WTC11 (cell line): ENCODE measurements at regions not wholly inside any gene's neighbourhood (a gene's known extent, or its start where the extent isn't known, plus 50 kb on each side); places are given as distances from the start of the nearest gene placed in this dataset.

Source experiments
- ATAC-seq: fragments of 200-7000 bp; cut with Tn5 transposase; 2 replicates; pipeline ENCODE4 v1.10.0; 2021; ENCODE audit warnings: mild to moderate bottlenecking, moderate library complexity
- CTCF ChIA-PET: fragments of 300-600 bp; sonication (Branson Sonifier 250); formaldehyde crosslinking; loops from one replicate; lab custom pipeline; 2021; ENCODE audit warnings: antibody characterized with exemption; lab: Charles Lee
- POLR2A ChIA-PET: fragments of 350-600 bp; sonication (Branson Sonifier 250); formaldehyde crosslinking; loops from one replicate; lab custom pipeline; 2021; ENCODE audit warnings: antibody characterized with exemption; lab: Charles Lee
- DNase-seq: peaks from one replicate; pipeline ENCODE4 v3.0.0; 2021; ENCODE audit warnings: low spot score
- H3K27ac Mint-ChIP-seq: 2 replicates; pipeline ENCODE4 v1.8.0; 2021; ENCODE audit warnings: mixed read lengths
- H3K27me3 Mint-ChIP-seq: 2 replicates; pipeline ENCODE4 v1.8.0; 2021; ENCODE audit warnings: low read depth, mild to moderate bottlenecking, moderate library complexity, mixed read lengths
- H3K36me3 Mint-ChIP-seq: 2 replicates; pipeline ENCODE4 v1.8.0; 2021; ENCODE audit warnings: mixed read lengths
- H3K4me1 Mint-ChIP-seq: 2 replicates; pipeline ENCODE4 v1.8.0; 2022; ENCODE audit warnings: mixed read lengths
- H3K4me3 Mint-ChIP-seq: 2 replicates; pipeline ENCODE4 v1.8.0; 2021; ENCODE audit warnings: mild to moderate bottlenecking, moderate library complexity, mixed read lengths
- H3K9me3 Mint-ChIP-seq: 2 replicates; pipeline ENCODE4 v1.8.0; 2021; ENCODE audit warnings: mixed read lengths
- CBFB ChIP-seq: sonication (generic); formaldehyde crosslinking; IDR thresholded peaks from 2 replicates; pipeline ENCODE4 v1.8.1; 2022; ENCODE audit warnings: mild to moderate bottlenecking, low read depth, missing genetic modification reagents
- HMGA2 ChIP-seq: fragments of 250-450 bp; sonication (Bioruptor Pico); IDR thresholded peaks from 2 replicates; pipeline ENCODE4 v1.4.0; 2021; ENCODE audit warnings: mild to moderate bottlenecking, moderate library complexity
- HMGXB4 ChIP-seq: sonication (generic); formaldehyde crosslinking; IDR thresholded peaks from 2 replicates; pipeline ENCODE4 v1.8.1; 2023; ENCODE audit warnings: mild to moderate bottlenecking, moderate library complexity, missing genetic modification reagents
- JUN ChIP-seq: sonication (generic); formaldehyde crosslinking; IDR thresholded peaks from 2 replicates; pipeline ENCODE4 v1.8.0; 2023; ENCODE audit warnings: mild to moderate bottlenecking, missing genetic modification reagents
- MXD4 ChIP-seq: fragments of 250-450 bp; sonication (Bioruptor Pico); IDR thresholded peaks from 2 replicates; pipeline ENCODE4 v1.8.0; 2021; ENCODE audit warnings: mild to moderate bottlenecking, moderate library complexity, borderline replicate concordance
- NFATC4 ChIP-seq: fragments of 250-450 bp; sonication (Bioruptor Pico); IDR thresholded peaks from 2 replicates; pipeline ENCODE4 v1.9.0; 2021; ENCODE audit warnings: mild to moderate bottlenecking
- NR1H2 ChIP-seq: sonication (generic); formaldehyde crosslinking; IDR thresholded peaks from 2 replicates; pipeline ENCODE4 v1.9.0; 2021; ENCODE audit warnings: mild to moderate bottlenecking, moderate library complexity, missing genetic modification reagents
- SP1 ChIP-seq: sonication (generic); formaldehyde crosslinking; conservative IDR thresholded peaks from 2 replicates; pipeline ENCODE4 v1.8.1; 2022; ENCODE audit warnings: missing genetic modification reagents
- ZBTB21 ChIP-seq: sonication (generic); formaldehyde crosslinking; IDR thresholded peaks from 2 replicates; pipeline ENCODE4 v1.8.1; 2023; ENCODE audit warnings: mild to moderate bottlenecking, missing genetic modification reagents, borderline replicate concordance
- TF ChIP-seq, protein P1 (sequence below): fragments of 250-450 bp; sonication (Bioruptor Pico); IDR thresholded peaks from 2 replicates; pipeline ENCODE4 v1.9.0; 2021; ENCODE audit warnings: mild to moderate bottlenecking
- TF ChIP-seq, protein P2 (sequence below): sonication (generic); formaldehyde crosslinking; IDR thresholded peaks from 2 replicates; pipeline ENCODE4 v1.8.1; 2022; ENCODE audit warnings: missing genetic modification reagents, borderline replicate concordance
- TF ChIP-seq, protein P3 (sequence below): sonication (generic); formaldehyde crosslinking; IDR thresholded peaks from 2 replicates; pipeline ENCODE4 v1.8.0; 2023; ENCODE audit warnings: mild to moderate bottlenecking, missing genetic modification reagents

DNA sequence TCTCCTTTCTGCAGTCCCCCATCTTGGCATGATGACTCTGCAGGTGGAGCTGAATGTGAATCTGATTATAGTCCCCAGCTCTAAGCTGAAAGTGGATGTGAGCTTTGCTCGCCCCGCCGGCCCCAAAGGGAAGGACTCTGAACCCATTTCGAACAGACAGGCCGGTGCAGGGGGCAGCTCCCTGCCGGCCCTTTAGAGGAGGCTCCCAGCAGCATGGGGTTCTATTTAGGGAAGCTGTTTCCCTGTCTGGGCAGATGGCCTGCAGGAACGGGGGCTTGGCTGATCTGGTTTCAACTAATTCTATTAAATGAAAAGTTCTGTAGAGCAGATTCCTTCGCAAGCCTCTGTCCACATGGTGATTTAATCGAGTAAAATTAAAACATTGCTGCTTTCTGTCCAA lies 104.8 kb upstream of the MSX1 start:
- TF ChIP-seq HMGA2 (CRISPR knock-in tag) (no peak), NR1H2 (CRISPR knock-in tag) (no peak), HMGXB4 (CRISPR knock-in tag) (no peak), JUN (no peak)
- ChIA-PET POLR2A (interaction anchor here (0.7 kb wide), 1 partner anchor 21 kb away, joined by 3 read pairs; no protein-coding TSS in a partner anchor), CTCF (interaction anchor here (0.8 to 2.1 kb wide), 2 partner anchors 63 to 77 kb away, joined by 3 to 7 read pairs; no protein-coding TSS in a partner anchor)
- H3K4me1 Mint-ChIP-seq = peaks cover 26% of the 10 kb centered on the region
- no peak for DNase-seq
- 0 out of 2 replicates have a peak, but pooled peaks cover 3% of the 10 kb centered on the region for H3K9me3 Mint-ChIP-seq
- H3K4me3 Mint-ChIP-seq = no peak overlapping the region
- H3K27ac Mint-ChIP-seq = no peak overlapping the region
- H3K27me3 Mint-ChIP-seq = no peaks in the 10 kb centered on the region; the same call in 1 of the 2 replicates
- peak; percentile 22; the same call in 1 of the 2 replicates for ATAC-seq
- no peaks in the 10 kb centered on the region for H3K36me3 Mint-ChIP-seq

DNA sequence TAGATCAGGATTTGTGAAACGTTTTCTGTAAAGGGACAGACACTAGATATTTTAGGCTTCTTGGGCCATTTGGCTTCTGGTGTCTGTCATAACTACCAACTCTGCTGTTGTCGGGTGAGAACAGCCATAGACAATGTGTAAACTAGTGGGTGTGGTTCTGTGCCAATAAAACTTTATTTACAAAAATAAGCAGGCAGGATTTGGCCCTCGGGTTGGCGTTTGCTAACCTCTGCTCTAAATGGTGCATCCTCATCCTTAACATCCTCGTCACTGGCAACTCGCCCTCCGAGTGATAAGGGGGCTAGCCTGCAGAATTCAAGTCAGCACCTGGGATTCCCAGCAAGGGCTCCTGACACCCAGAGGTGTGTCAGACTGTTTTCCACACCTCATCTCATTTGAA lies 105.8 kb upstream of the MSX1 start:
- CTCF ChIA-PET = no interaction called here
- Mint-ChIP-seq H3K4me1 (peaks cover 18% of the 10 kb centered on the region), H3K27ac (no peak overlapping the region), H3K4me3 (no peak overlapping the region), H3K36me3 (no peaks in the 10 kb centered on the region), H3K27me3 (no peaks in the 10 kb centered on the region; the same call in 1 of the 2 replicates), H3K9me3 (0 out of 2 replicates have a peak, but pooled peaks cover 3% of the 10 kb centered on the region)
- TF ChIP-seq SP1 (CRISPR knock-in tag) = no peak
- no peak for TF ChIP-seq JUN
- TF ChIP-seq CBFB (CRISPR knock-in tag) = no peak
- TF ChIP-seq ZBTB21 = no peak
- TF ChIP-seq, protein P1, sequence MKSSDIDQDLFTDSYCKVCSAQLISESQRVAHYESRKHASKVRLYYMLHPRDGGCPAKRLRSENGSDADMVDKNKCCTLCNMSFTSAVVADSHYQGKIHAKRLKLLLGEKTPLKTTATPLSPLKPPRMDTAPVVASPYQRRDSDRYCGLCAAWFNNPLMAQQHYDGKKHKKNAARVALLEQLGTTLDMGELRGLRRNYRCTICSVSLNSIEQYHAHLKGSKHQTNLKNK (CRISPR knock-in tag) = no peak
- TF ChIP-seq, protein P2, sequence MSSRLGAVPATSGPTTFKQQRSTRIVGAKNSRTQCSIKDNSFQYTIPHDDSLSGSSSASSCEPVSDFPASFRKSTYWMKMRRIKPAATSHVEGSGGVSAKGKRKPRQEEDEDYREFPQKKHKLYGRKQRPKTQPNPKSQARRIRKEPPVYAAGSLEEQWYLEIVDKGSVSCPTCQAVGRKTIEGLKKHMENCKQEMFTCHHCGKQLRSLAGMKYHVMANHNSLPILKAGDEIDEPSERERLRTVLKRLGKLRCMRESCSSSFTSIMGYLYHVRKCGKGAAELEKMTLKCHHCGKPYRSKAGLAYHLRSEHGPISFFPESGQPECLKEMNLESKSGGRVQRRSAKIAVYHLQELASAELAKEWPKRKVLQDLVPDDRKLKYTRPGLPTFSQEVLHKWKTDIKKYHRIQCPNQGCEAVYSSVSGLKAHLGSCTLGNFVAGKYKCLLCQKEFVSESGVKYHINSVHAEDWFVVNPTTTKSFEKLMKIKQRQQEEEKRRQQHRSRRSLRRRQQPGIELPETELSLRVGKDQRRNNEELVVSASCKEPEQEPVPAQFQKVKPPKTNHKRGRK (CRISPR knock-in tag) = no peak
- ATAC-seq = no peak
- no peak for DNase-seq
- POLR2A ChIA-PET = interaction anchor here (0.6 kb wide), 1 partner anchor 185 kb away, joined by 3 read pairs; no protein-coding TSS in a partner anchor

GRCh38 chr4:4752576-4753401 lies 106.7 kb upstream of the MSX1 start:
- peaks cover 1% of the 10 kb centered on the region; the same call in 1 of the 2 replicates for H3K27me3 Mint-ChIP-seq
- H3K4me1 Mint-ChIP-seq = peaks cover 16% of the 10 kb centered on the region; the same call in 1 of the 2 replicates
- no peak for TF ChIP-seq MXD4 (CRISPR knock-in tag)
- TF ChIP-seq, protein P3, sequence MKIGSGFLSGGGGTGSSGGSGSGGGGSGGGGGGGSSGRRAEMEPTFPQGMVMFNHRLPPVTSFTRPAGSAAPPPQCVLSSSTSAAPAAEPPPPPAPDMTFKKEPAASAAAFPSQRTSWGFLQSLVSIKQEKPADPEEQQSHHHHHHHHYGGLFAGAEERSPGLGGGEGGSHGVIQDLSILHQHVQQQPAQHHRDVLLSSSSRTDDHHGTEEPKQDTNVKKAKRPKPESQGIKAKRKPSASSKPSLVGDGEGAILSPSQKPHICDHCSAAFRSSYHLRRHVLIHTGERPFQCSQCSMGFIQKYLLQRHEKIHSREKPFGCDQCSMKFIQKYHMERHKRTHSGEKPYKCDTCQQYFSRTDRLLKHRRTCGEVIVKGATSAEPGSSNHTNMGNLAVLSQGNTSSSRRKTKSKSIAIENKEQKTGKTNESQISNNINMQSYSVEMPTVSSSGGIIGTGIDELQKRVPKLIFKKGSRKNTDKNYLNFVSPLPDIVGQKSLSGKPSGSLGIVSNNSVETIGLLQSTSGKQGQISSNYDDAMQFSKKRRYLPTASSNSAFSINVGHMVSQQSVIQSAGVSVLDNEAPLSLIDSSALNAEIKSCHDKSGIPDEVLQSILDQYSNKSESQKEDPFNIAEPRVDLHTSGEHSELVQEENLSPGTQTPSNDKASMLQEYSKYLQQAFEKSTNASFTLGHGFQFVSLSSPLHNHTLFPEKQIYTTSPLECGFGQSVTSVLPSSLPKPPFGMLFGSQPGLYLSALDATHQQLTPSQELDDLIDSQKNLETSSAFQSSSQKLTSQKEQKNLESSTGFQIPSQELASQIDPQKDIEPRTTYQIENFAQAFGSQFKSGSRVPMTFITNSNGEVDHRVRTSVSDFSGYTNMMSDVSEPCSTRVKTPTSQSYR (CRISPR knock-in tag) = no peak
- no peak for TF ChIP-seq NFATC4 (CRISPR knock-in tag)
- no peak for DNase-seq
- ChIA-PET POLR2A (interaction anchor here (0.6 kb wide), 1 partner anchor 184 kb away, joined by 3 read pairs; no protein-coding TSS in a partner anchor), CTCF (interaction anchor here (0.6 kb wide), 1 partner anchor 76 kb away, joined by 3 read pairs; no protein-coding TSS in a partner anchor)
- H3K4me3 Mint-ChIP-seq = no peak overlapping the region
- H3K36me3 Mint-ChIP-seq = no peaks in the 10 kb centered on the region
- ATAC-seq = no peak
- H3K27ac Mint-ChIP-seq = no peak overlapping the region
- peaks cover 8% of the 10 kb centered on the region for H3K9me3 Mint-ChIP-seq
